ENCODE measurements at regions not wholly inside any gene's neighbourhood (a gene's known extent, or its start where the extent isn't known, plus 50 kb on each side); places are given as distances from the start of the nearest gene placed in this dataset.

GRCh38 chr13:63690672-63691071 lies 2275.0 kb upstream of the PCDH20 start:
- ATAC-seq: no peak
- no peaks in the 10 kb centered on the region for H3K9me3 ChIP-seq
- in situ Hi-C loops (cut with MboI; ENCODE audit: low sequenced_read_pairs in 4 of 4): no loop called here
- H3K36me3 ChIP-seq: no peaks in the 10 kb centered on the region
- no peak overlapping the region for H3K4me3 ChIP-seq
- no peaks in the 10 kb centered on the region for H3K27me3 ChIP-seq
- no peaks in the 10 kb centered on the region for H3K4me1 ChIP-seq
- no peak overlapping the region for H3K27ac ChIP-seq
- intact Hi-C loops (cut with DNase I; ENCODE audit: low total_unique reads): no loop called here
- no peak for DNase-seq
- no peak for TF ChIP-seq CTCF (IDR thresholded peaks at IDR 0.05 in 4 of 5, conservative IDR thresholded peaks at IDR 0.05 in 1 of 5)
- TF ChIP-seq POLR2A (IDR thresholded peaks at IDR 0.05): no peak

- no peaks in the 10 kb centered on the region for H3K36me3 ChIP-seq
- no peaks in the 10 kb centered on the region for H3K27me3 ChIP-seq
- TF ChIP-seq POLR2A (IDR thresholded peaks at IDR 0.05) (no peak), CTCF (IDR thresholded peaks at IDR 0.05 in 4 of 5, conservative IDR thresholded peaks at IDR 0.05 in 1 of 5) (no peak)
- DNase-seq (no peak), ATAC-seq (no peak)
- no peaks in the 10 kb centered on the region for H3K9me3 ChIP-seq
- no peaks in the 10 kb centered on the region for H3K4me1 ChIP-seq
- in situ Hi-C loops (cut with MboI; ENCODE audit: low sequenced_read_pairs in 4 of 4) (no loop called here), intact Hi-C loops (cut with DNase I; ENCODE audit: low total_unique reads) (no loop called here)
- no peak overlapping the region for H3K27ac ChIP-seq
- no peak overlapping the region for H3K4me3 ChIP-seq
These were observed 2269.2 kb upstream of the PCDH20 start for GRCh38 chr13:63684822-63685221.

GRCh38 chr13:63680704-63681103 lies 2265.1 kb upstream of the PCDH20 start:
- in situ Hi-C loops (cut with MboI; ENCODE audit: low sequenced_read_pairs in 4 of 4): no loop called here
- Histone ChIP-seq H3K4me3 (no peak overlapping the region), H3K4me1 (no peaks in the 10 kb centered on the region), H3K9me3 (no peaks in the 10 kb centered on the region), H3K36me3 (no peaks in the 10 kb centered on the region), H3K27ac (no peak overlapping the region), H3K27me3 (no peaks in the 10 kb centered on the region)
- TF ChIP-seq POLR2A (IDR thresholded peaks at IDR 0.05): no peak
- TF ChIP-seq CTCF (IDR thresholded peaks at IDR 0.05 in 4 of 5, conservative IDR thresholded peaks at IDR 0.05 in 1 of 5): no peak
- intact Hi-C loops (cut with DNase I; ENCODE audit: low total_unique reads): no loop called here
- DNase-seq: no peak
- ATAC-seq: no peak

- Histone ChIP-seq H3K36me3 (no peaks in the 10 kb centered on the region), H3K4me1 (no peaks in the 10 kb centered on the region), H3K27ac (no peak overlapping the region), H3K27me3 (no peaks in the 10 kb centered on the region), H3K9me3 (no peaks in the 10 kb centered on the region), H3K4me3 (no peak overlapping the region)
- ATAC-seq (no peak), DNase-seq (no peak)
- TF ChIP-seq CTCF (IDR thresholded peaks at IDR 0.05 in 4 of 5, conservative IDR thresholded peaks at IDR 0.05 in 1 of 5) (no peak), POLR2A (IDR thresholded peaks at IDR 0.05) (no peak)
- intact Hi-C loops (cut with DNase I; ENCODE audit: low total_unique reads): no loop called here
- in situ Hi-C loops (cut with MboI; ENCODE audit: low sequenced_read_pairs in 4 of 4): no loop called here
These were observed 2255.6 kb upstream of the PCDH20 start for GRCh38 chr13:63671296-63671695.

- DNase-seq: no peak
- intact Hi-C loops (cut with DNase I; ENCODE audit: low total_unique reads): no loop called here
- no peaks in the 10 kb centered on the region for H3K4me1 ChIP-seq
- in situ Hi-C loops (cut with MboI; ENCODE audit: low sequenced_read_pairs in 4 of 4): no loop called here
- H3K4me3 ChIP-seq: no peak overlapping the region
- H3K9me3 ChIP-seq: no peaks in the 10 kb centered on the region
- H3K36me3 ChIP-seq: no peaks in the 10 kb centered on the region
- H3K27me3 ChIP-seq: no peaks in the 10 kb centered on the region
- no peak overlapping the region for H3K27ac ChIP-seq
- no peak for TF ChIP-seq CTCF (IDR thresholded peaks at IDR 0.05 in 4 of 5, conservative IDR thresholded peaks at IDR 0.05 in 1 of 5)
- TF ChIP-seq POLR2A (IDR thresholded peaks at IDR 0.05): no peak
- no peak for ATAC-seq
These were observed 2235.7 kb upstream of the PCDH20 start for GRCh38 chr13:63651394-63651793.

Measured in gastrocnemius medialis (tissue), 4 donors.